Tibial nerve (tissue), 3 donors: ENCODE measurements at regions not wholly inside any gene's neighbourhood (a gene's known extent, or its start where the extent isn't known, plus 50 kb on each side); places are given as distances from the start of the nearest gene placed in this dataset.

Source experiments
- CTCF ChIP-seq, 5 experiments: fragments of 200-600 bp in 3 of 5; fragments of 450-650 bp in 2 of 5; sonication (generic) in 3 of 5; IDR thresholded peaks; one replicate each; pipeline ENCODE4 v1.5.1; 2016 to 2019; ENCODE audit warnings: antibody characterized with exemption in 5 of 5, mild to moderate bottlenecking in 3 of 5, moderate library complexity in 2 of 5
- POLR2A ChIP-seq, 2 donors: fragments of 450-650 bp; IDR thresholded peaks; one replicate each; pipeline ENCODE4 v1.6.1; 2017; ENCODE audit warnings: antibody characterized with exemption in 2 of 2, mild to moderate bottlenecking in 2 of 2, moderate library complexity in 2 of 2

- TF ChIP-seq CTCF (IDR thresholded peaks at IDR 0.05), result no peak
- TF ChIP-seq POLR2A (IDR thresholded peaks at IDR 0.05), result no peak
Measured at GRCh38 chr1:90296327-90296726, 301.4 kb downstream of the ZNF326 start.
